ENCODE measurements at regions not wholly inside any gene's neighbourhood (a gene's known extent, or its start where the extent isn't known, plus 50 kb on each side); places are given as distances from the start of the nearest gene placed in this dataset.
A peak's percentile ranks its signal among the peaks of the same experiment; 100 is the strongest.

DNA sequence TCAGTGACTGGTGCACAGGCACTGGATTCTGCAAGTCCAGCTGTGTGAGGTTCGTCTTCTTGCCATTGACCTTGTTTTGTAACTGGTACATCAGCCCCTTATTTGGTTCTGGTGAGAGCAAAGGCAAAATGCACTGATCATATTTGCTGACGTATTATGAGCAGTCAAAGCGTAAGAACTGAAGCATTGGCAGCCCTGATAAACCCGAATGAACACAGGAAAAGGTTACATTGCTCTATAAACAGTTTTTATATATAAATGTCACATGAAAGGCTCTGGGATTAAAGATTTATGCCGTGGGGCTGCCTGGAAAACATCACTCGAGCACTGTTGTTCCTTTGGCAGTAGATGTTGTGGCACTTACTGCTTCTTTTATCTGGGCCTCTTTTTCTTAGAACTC lies 167.9 kb downstream of the IRS1 start:
- TF ChIP-seq RAD21 (IDR thresholded peaks at IDR 0.05): peak; percentile 43 to 69
- TF ChIP-seq, protein P1, sequence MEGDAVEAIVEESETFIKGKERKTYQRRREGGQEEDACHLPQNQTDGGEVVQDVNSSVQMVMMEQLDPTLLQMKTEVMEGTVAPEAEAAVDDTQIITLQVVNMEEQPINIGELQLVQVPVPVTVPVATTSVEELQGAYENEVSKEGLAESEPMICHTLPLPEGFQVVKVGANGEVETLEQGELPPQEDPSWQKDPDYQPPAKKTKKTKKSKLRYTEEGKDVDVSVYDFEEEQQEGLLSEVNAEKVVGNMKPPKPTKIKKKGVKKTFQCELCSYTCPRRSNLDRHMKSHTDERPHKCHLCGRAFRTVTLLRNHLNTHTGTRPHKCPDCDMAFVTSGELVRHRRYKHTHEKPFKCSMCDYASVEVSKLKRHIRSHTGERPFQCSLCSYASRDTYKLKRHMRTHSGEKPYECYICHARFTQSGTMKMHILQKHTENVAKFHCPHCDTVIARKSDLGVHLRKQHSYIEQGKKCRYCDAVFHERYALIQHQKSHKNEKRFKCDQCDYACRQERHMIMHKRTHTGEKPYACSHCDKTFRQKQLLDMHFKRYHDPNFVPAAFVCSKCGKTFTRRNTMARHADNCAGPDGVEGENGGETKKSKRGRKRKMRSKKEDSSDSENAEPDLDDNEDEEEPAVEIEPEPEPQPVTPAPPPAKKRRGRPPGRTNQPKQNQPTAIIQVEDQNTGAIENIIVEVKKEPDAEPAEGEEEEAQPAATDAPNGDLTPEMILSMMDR (IDR thresholded peaks at IDR 0.05; ENCODE audit: low read depth, low read length, missing input control): no peak
- TF ChIP-seq TAF1 (conservative IDR thresholded peaks at IDR 0.05): peak; percentile 40
- TF ChIP-seq, protein P2, sequence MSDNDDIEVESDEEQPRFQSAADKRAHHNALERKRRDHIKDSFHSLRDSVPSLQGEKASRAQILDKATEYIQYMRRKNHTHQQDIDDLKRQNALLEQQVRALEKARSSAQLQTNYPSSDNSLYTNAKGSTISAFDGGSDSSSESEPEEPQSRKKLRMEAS (IDR thresholded peaks at IDR 0.05): no peak
- TF ChIP-seq, protein P3, sequence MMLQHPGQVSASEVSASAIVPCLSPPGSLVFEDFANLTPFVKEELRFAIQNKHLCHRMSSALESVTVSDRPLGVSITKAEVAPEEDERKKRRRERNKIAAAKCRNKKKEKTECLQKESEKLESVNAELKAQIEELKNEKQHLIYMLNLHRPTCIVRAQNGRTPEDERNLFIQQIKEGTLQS (IDR thresholded peaks at IDR 0.05): no peak
- TF ChIP-seq YY1 (IDR thresholded peaks at IDR 0.05): no peak
- TF ChIP-seq RXRA (IDR thresholded peaks at IDR 0.05): peak; percentile 75 to 86
- no peak for TF ChIP-seq FOXA1 (IDR thresholded peaks at IDR 0.05)
- TF ChIP-seq, protein P4, sequence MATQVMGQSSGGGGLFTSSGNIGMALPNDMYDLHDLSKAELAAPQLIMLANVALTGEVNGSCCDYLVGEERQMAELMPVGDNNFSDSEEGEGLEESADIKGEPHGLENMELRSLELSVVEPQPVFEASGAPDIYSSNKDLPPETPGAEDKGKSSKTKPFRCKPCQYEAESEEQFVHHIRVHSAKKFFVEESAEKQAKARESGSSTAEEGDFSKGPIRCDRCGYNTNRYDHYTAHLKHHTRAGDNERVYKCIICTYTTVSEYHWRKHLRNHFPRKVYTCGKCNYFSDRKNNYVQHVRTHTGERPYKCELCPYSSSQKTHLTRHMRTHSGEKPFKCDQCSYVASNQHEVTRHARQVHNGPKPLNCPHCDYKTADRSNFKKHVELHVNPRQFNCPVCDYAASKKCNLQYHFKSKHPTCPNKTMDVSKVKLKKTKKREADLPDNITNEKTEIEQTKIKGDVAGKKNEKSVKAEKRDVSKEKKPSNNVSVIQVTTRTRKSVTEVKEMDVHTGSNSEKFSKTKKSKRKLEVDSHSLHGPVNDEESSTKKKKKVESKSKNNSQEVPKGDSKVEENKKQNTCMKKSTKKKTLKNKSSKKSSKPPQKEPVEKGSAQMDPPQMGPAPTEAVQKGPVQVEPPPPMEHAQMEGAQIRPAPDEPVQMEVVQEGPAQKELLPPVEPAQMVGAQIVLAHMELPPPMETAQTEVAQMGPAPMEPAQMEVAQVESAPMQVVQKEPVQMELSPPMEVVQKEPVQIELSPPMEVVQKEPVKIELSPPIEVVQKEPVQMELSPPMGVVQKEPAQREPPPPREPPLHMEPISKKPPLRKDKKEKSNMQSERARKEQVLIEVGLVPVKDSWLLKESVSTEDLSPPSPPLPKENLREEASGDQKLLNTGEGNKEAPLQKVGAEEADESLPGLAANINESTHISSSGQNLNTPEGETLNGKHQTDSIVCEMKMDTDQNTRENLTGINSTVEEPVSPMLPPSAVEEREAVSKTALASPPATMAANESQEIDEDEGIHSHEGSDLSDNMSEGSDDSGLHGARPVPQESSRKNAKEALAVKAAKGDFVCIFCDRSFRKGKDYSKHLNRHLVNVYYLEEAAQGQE (IDR thresholded peaks at IDR 0.05): peak; percentile 39
- TF ChIP-seq JUND (IDR thresholded peaks at IDR 0.05): peak in 1 of 2 donors; percentile 8

Measured in liver (tissue), 3 donors.